H1 (cell line): ENCODE measurements at regions not wholly inside any gene's neighbourhood (a gene's known extent, or its start where the extent isn't known, plus 50 kb on each side); places are given as distances from the start of the nearest gene placed in this dataset.

Source experiments
- CTCF ChIP-seq, 3 experiments: IDR thresholded peaks; 1 replicate in 2 of 3; 2 replicates in 1 of 3; pipeline versions ENCODE4 v1.5.1 to v1.6.1; 2011; ENCODE audit warnings: low read length in 3 of 3, mild to moderate bottlenecking in 3 of 3, inconsistent platforms in 2 of 3, low read depth in 1 of 3, moderate library complexity in 1 of 3; ENCODE audit not compliant: insufficient read depth in 1 of 3; ENCODE audit errors: control extremely low read depth in 1 of 3
- EP300 ChIP-seq, 2 experiments: IDR thresholded peaks; 1 replicate in 1 of 2; 2 replicates in 1 of 2; pipeline ENCODE4 v1.6.1; 2011 to 2012; ENCODE audit warnings: low read depth in 2 of 2, low read length in 2 of 2, mild to moderate bottlenecking in 2 of 2, borderline replicate concordance in 1 of 2, inconsistent platforms in 1 of 2, moderate library complexity in 1 of 2
- EZH2 ChIP-seq: fragments of 200-600 bp; sonication (generic); IDR thresholded peaks from 2 replicates; pipeline ENCODE4 v1.7.1; 2012; ENCODE audit warnings: low read depth, mild to moderate bottlenecking, moderate library complexity, low read length, inconsistent platforms; ENCODE audit not compliant: severe bottlenecking
- GTF2F1 ChIP-seq: IDR thresholded peaks from 2 replicates; pipeline ENCODE4 v1.6.1; 2012; ENCODE audit warnings: low read depth, low read length, improper control_type of control experiment, borderline replicate concordance
- JUN ChIP-seq: IDR thresholded peaks from 2 replicates; pipeline ENCODE4 v1.6.1; 2011; ENCODE audit warnings: low read depth, mild to moderate bottlenecking, improper control_type of control experiment, low read length
- POLR2A ChIP-seq, 2 experiments: IDR thresholded peaks; 1 replicate in 1 of 2; 2 replicates in 1 of 2; pipeline ENCODE4 v1.6.1; 2011; ENCODE audit warnings: low read depth in 2 of 2, low read length in 2 of 2, mild to moderate bottlenecking in 2 of 2; ENCODE audit errors: control extremely low read depth in 1 of 2
- RAD21 ChIP-seq, 2 experiments: IDR thresholded peaks in 1 of 2; conservative IDR thresholded peaks in 1 of 2; 2 replicates each; pipeline ENCODE4 v1.6.1; 2011; ENCODE audit warnings: low read depth in 2 of 2, low read length in 2 of 2, improper control_type of control experiment in 1 of 2, inconsistent platforms in 1 of 2, mild to moderate bottlenecking in 1 of 2, moderate library complexity in 1 of 2
- RXRA ChIP-seq: IDR thresholded peaks from 2 replicates; pipeline ENCODE4 v1.6.1; 2011; ENCODE audit warnings: low read depth, mild to moderate bottlenecking, low read length, moderate library complexity; ENCODE audit not compliant: insufficient read depth
- SIX5 ChIP-seq: IDR thresholded peaks from 2 replicates; pipeline ENCODE4 v1.6.1; 2011; ENCODE audit warnings: mild to moderate bottlenecking, low read depth, low read length
- YY1 ChIP-seq: IDR thresholded peaks from 2 replicates; pipeline ENCODE4 v1.6.1; 2011; ENCODE audit warnings: low read depth, mild to moderate bottlenecking, low read length

- TF ChIP-seq EP300 (IDR thresholded peaks at IDR 0.05; ENCODE audit: borderline replicate concordance in 1 of 2, low read depth in 2 of 2, low read length in 2 of 2), result no peak
- no peak for TF ChIP-seq SIX5
- TF ChIP-seq CTCF (IDR thresholded peaks at IDR 0.05; ENCODE audit: control extremely low read depth in 1 of 3, insufficient read depth in 1 of 3, low read depth in 1 of 3, low read length in 3 of 3), result no peak
- TF ChIP-seq POLR2A (IDR thresholded peaks at IDR 0.05; ENCODE audit: control extremely low read depth in 1 of 2, low read depth in 2 of 2, low read length in 2 of 2), result no peak
- TF ChIP-seq JUN, result no peak
- TF ChIP-seq EZH2, result no peak
- no peak for TF ChIP-seq RXRA
- no peak for TF ChIP-seq YY1
- TF ChIP-seq RAD21 (IDR thresholded peaks at IDR 0.05 in 1 of 2, conservative IDR thresholded peaks at IDR 0.05 in 1 of 2; ENCODE audit: low read depth in 2 of 2, low read length in 2 of 2), result no peak
- TF ChIP-seq GTF2F1, result no peak
Observed at GRCh38 chr3:139839659-139840058, 95.3 kb upstream of the CLSTN2 start.
